ENCODE measurements at regions not wholly inside any gene's neighbourhood (a gene's known extent, or its start where the extent isn't known, plus 50 kb on each side); places are given as distances from the start of the nearest gene placed in this dataset.

DNA sequence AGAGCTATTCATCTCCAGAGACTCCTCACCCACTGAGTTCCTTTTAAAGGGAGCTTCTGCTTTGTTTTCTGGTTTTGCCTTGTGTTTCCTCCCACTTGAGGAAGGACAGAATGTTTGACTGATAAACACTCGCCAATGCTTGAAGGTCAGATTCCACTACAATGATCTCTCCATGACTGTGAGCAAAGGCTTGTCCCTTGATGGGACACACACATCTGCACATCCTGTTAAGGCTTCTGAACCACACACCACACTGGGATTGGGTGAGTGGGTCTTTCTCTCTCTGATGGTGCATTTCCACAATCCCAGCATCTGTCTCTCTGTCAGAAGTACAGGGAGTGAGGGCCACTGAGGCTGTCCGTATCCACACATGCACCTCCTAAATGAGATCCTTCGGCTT is 245.3 kb downstream of the IRS2 start:
- no peak overlapping the region for H3K9ac ChIP-seq (ENCODE audit: low read depth, low read length)
- H3K27ac ChIP-seq (ENCODE audit: insufficient read depth, low read length), result no peak overlapping the region
- H3K4me1 ChIP-seq (ENCODE audit: control insufficient read depth, insufficient read depth, low read length), result no peaks in the 10 kb centered on the region
- H4K91ac ChIP-seq (ENCODE audit: insufficient read depth, low read depth, low read length), result no peak overlapping the region
- H3K27me3 ChIP-seq (ENCODE audit: control insufficient read depth, insufficient read depth, low read length), result peaks cover 24% of the 10 kb centered on the region
- no peak overlapping the region for H2AK9ac ChIP-seq (replicated peaks; ENCODE audit: low read depth, low read length, poor library complexity)
- intact Hi-C loops (cut with micrococcal nuclease) (no loop called here), in situ Hi-C loops (cut with MboI; ENCODE audit: low sequenced_read_pairs) (no loop called here), dilution Hi-C loops (cut with HindIII; ENCODE audit: low sequenced_read_pairs, unreplicated experiment) (no loop called here)
- H3K4ac ChIP-seq (ENCODE audit: low read depth, low read length), result no peak overlapping the region
- no peak overlapping the region for H2BK120ac ChIP-seq (ENCODE audit: low read depth, low read length)
- H4K20me1 ChIP-seq (ENCODE audit: insufficient read depth, low read length), result no peaks in the 10 kb centered on the region
- no peak overlapping the region for H2BK20ac ChIP-seq (ENCODE audit: low read depth, low read length)
- no peak overlapping the region for H3K18ac ChIP-seq (ENCODE audit: low read depth, low read length)
- ChIA-PET POLR2A (ENCODE audit: unreplicated experiment) (no interaction called here), CTCF (no interaction called here)
- no peak overlapping the region for H3K14ac ChIP-seq (replicated peaks; ENCODE audit: low read depth, low read length)
- H2BK5ac ChIP-seq (ENCODE audit: low read depth, low read length, poor library complexity, severe bottlenecking), result no peak overlapping the region
- H3K4me2 ChIP-seq (ENCODE audit: low read depth, low read length), result no peak overlapping the region
- no peak overlapping the region for H2BK15ac ChIP-seq (ENCODE audit: low read depth, low read length)
- H4K8ac ChIP-seq (ENCODE audit: low read depth in 2 of 2, low read length in 2 of 2), result no peak overlapping the region
- no peak overlapping the region for H3K56ac ChIP-seq (ENCODE audit: extremely low read depth, insufficient read depth, low read length)
- TF ChIP-seq, protein P1, sequence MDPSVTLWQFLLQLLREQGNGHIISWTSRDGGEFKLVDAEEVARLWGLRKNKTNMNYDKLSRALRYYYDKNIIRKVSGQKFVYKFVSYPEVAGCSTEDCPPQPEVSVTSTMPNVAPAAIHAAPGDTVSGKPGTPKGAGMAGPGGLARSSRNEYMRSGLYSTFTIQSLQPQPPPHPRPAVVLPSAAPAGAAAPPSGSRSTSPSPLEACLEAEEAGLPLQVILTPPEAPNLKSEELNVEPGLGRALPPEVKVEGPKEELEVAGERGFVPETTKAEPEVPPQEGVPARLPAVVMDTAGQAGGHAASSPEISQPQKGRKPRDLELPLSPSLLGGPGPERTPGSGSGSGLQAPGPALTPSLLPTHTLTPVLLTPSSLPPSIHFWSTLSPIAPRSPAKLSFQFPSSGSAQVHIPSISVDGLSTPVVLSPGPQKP (IDR thresholded peaks at IDR 0.05; ENCODE audit: borderline replicate concordance, low read depth, low read length), result no peak
- TF ChIP-seq RFX5 (IDR thresholded peaks at IDR 0.05; ENCODE audit: low read depth, low read length), result no peak
- TF ChIP-seq RAD21 (IDR thresholded peaks at IDR 0.05; ENCODE audit: low read length), result no peak
- TF ChIP-seq BHLHE40 (IDR thresholded peaks at IDR 0.05; ENCODE audit: low read depth, low read length), result no peak
- no peak for TF ChIP-seq NFE2L2 (IDR thresholded peaks at IDR 0.05; ENCODE audit: low read depth, low read length)
- TF ChIP-seq FOS (IDR thresholded peaks at IDR 0.05; ENCODE audit: low read depth, low read length), result no peak
- TF ChIP-seq MAZ (IDR thresholded peaks at IDR 0.05; ENCODE audit: borderline replicate concordance, low read depth, low read length), result no peak
- no peak for TF ChIP-seq MXI1 (IDR thresholded peaks at IDR 0.05; ENCODE audit: borderline replicate concordance, low read depth, low read length)
- TF ChIP-seq, protein P2, sequence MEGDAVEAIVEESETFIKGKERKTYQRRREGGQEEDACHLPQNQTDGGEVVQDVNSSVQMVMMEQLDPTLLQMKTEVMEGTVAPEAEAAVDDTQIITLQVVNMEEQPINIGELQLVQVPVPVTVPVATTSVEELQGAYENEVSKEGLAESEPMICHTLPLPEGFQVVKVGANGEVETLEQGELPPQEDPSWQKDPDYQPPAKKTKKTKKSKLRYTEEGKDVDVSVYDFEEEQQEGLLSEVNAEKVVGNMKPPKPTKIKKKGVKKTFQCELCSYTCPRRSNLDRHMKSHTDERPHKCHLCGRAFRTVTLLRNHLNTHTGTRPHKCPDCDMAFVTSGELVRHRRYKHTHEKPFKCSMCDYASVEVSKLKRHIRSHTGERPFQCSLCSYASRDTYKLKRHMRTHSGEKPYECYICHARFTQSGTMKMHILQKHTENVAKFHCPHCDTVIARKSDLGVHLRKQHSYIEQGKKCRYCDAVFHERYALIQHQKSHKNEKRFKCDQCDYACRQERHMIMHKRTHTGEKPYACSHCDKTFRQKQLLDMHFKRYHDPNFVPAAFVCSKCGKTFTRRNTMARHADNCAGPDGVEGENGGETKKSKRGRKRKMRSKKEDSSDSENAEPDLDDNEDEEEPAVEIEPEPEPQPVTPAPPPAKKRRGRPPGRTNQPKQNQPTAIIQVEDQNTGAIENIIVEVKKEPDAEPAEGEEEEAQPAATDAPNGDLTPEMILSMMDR (conservative IDR thresholded peaks at IDR 0.05; ENCODE audit: low read depth, low read length), result no peak
- TF ChIP-seq, protein P3, sequence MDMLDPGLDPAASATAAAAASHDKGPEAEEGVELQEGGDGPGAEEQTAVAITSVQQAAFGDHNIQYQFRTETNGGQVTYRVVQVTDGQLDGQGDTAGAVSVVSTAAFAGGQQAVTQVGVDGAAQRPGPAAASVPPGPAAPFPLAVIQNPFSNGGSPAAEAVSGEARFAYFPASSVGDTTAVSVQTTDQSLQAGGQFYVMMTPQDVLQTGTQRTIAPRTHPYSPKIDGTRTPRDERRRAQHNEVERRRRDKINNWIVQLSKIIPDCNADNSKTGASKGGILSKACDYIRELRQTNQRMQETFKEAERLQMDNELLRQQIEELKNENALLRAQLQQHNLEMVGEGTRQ (IDR thresholded peaks at IDR 0.05; ENCODE audit: low read depth, low read length), result no peak
- TF ChIP-seq SMC3 (IDR thresholded peaks at IDR 0.05; ENCODE audit: low read depth, low read length), result no peak
- no peak for TF ChIP-seq CHD1 (IDR thresholded peaks at IDR 0.05; ENCODE audit: low read depth, low read length)
- no peak for TF ChIP-seq POLR2A (IDR thresholded peaks at IDR 0.05; ENCODE audit: low read depth, low read length)
- no peak for TF ChIP-seq RCOR1 (IDR thresholded peaks at IDR 0.05; ENCODE audit: insufficient replicate concordance, low read length)
- no peak for TF ChIP-seq MAFK (IDR thresholded peaks at IDR 0.05; ENCODE audit: low read depth, low read length)
- TF ChIP-seq CEBPB (IDR thresholded peaks at IDR 0.05; ENCODE audit: low read depth, low read length), result no peak
- no CpG with 5 or more reads among the region's 3 CpGs for WGBS, 2 experiments (ENCODE audit: extremely low coverage in 2 of 2, insufficient read length in 1 of 2)
- H3K4me3 ChIP-seq (ENCODE audit: insufficient read depth, low read depth, low read length), result no peak overlapping the region
- ATAC-seq (ENCODE audit: low read depth) (no peak), DNase-seq (no peak)
- H3K23ac ChIP-seq (ENCODE audit: low read depth, low read length), result no peak overlapping the region
- H4K5ac ChIP-seq (ENCODE audit: low read depth, low read length), result no peak overlapping the region
- no peaks in the 10 kb centered on the region for H3K9me1 ChIP-seq (ENCODE audit: insufficient read depth, low read length)
- peak overlapping the region; percentile 24 for H2AFZ ChIP-seq (replicated peaks; ENCODE audit: low read length, poor library complexity)
- no peak overlapping the region for H2AK5ac ChIP-seq (ENCODE audit: low read depth, low read length)
- BruUV-seq (replicated peaks), result no TSS peak
- H3K79me1 ChIP-seq (ENCODE audit: low read depth in 1 of 2, low read length in 2 of 2), result no peaks in the 10 kb centered on the region
- H3K36me3 ChIP-seq (ENCODE audit: control insufficient read depth, insufficient read depth, low read length), result no peaks in the 10 kb centered on the region
- peaks cover 2% of the 10 kb centered on the region; the same call in 1 of the 2 replicates for H3K9me3 ChIP-seq (ENCODE audit: control insufficient read depth, insufficient read depth, low read length)

All from IMR-90 (cell line).